ENCODE measurements at regions not wholly inside any gene's neighbourhood (a gene's known extent, or its start where the extent isn't known, plus 50 kb on each side); places are given as distances from the start of the nearest gene placed in this dataset.

- DNase-seq: no peak
These were observed 251.7 kb upstream of the PITRM1 start for GRCh38 chr10:3424111-3424851.

GRCh38 chr10:3423384-3423783 lies 250.8 kb upstream of the PITRM1 start:
- no peak for DNase-seq

GRCh38 chr10:3422282-3422681 lies 249.7 kb upstream of the PITRM1 start:
- DNase-seq: no peak

GRCh38 chr10:3421537-3422257 lies 249.1 kb upstream of the PITRM1 start:
- no peak for DNase-seq

- DNase-seq: no peak
These were observed 248.2 kb upstream of the PITRM1 start for GRCh38 chr10:3420527-3421469.

GRCh38 chr10:3419719-3420495 lies 247.3 kb upstream of the PITRM1 start:
- no peak for DNase-seq

- DNase-seq: no peak
These were observed 246.3 kb upstream of the PITRM1 start for GRCh38 chr10:3418926-3419325.

GRCh38 chr10:3418041-3418754 lies 245.6 kb upstream of the PITRM1 start:
- no peak for DNase-seq

GRCh38 chr10:3417096-3417495 lies 244.5 kb upstream of the PITRM1 start:
- no peak for DNase-seq

GRCh38 chr10:3415878-3416605 lies 243.5 kb upstream of the PITRM1 start:
- no peak for DNase-seq

- no peak for DNase-seq
These were observed 242.6 kb upstream of the PITRM1 start for GRCh38 chr10:3415038-3415736.

GRCh38 chr10:3414667-3415023 lies 242.1 kb upstream of the PITRM1 start:
- no peak for DNase-seq

- no peak for DNase-seq
These were observed 241.5 kb upstream of the PITRM1 start for GRCh38 chr10:3413937-3414666.

GRCh38 chr10:3412646-3413045 lies 240.1 kb upstream of the PITRM1 start:
- DNase-seq: no peak

GRCh38 chr10:3412071-3412582 lies 239.5 kb upstream of the PITRM1 start:
- no peak for DNase-seq

- no peak for DNase-seq
These were observed 238.5 kb upstream of the PITRM1 start for GRCh38 chr10:3411044-3411443.

GRCh38 chr10:3409928-3410327 lies 237.3 kb upstream of the PITRM1 start:
- DNase-seq: no peak

GRCh38 chr10:3408603-3409365 lies 236.2 kb upstream of the PITRM1 start:
- no peak for DNase-seq
